ENCODE measurements at regions not wholly inside any gene's neighbourhood (a gene's known extent, or its start where the extent isn't known, plus 50 kb on each side); places are given as distances from the start of the nearest gene placed in this dataset.

DNA sequence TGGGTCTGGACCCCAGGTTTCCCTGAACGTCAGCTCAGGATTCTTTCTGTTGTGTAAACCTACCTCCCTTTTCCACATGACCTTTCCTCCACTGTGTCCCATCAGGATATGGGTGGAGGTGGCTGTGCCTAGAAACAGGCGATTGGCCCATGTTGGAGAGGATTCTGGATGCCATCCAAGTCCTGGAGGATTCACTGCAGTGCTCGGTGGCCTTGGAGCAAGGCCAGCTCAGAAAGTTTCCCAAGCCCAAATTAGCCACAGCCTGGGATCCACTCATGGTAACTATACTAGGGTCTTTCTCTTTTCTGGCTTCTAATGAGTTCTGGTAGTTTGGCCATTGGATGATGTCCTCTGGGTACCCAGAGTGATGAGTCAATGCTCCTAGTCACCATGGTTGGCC, 141.6 kb downstream of the SNX19 start:
- TF ChIP-seq POLR2AphosphoS5 (IDR thresholded peaks at IDR 0.05; ENCODE audit: low read depth, low read length) (no peak), SIN3A (IDR thresholded peaks at IDR 0.05; ENCODE audit: borderline replicate concordance, insufficient read depth, low read length) (no peak), TAF1 (IDR thresholded peaks at IDR 0.05; ENCODE audit: borderline replicate concordance, insufficient read depth, low read length) (no peak)

Measured in PFSK-1 (cell line).